Prostate gland (tissue), 2 donors: ENCODE measurements at regions not wholly inside any gene's neighbourhood (a gene's known extent, or its start where the extent isn't known, plus 50 kb on each side); places are given as distances from the start of the nearest gene placed in this dataset.

Experiments used
- DNase-seq: peaks from one replicate; pipeline ENCODE4 v3.0.0-alpha.2; 2019; ENCODE audit warnings: low spot score
- H3K27ac ChIP-seq, 2 donors: fragments of 200-600 bp; sonication (generic); 2 replicates each; pipeline ENCODE4 v1.5.1; 2017 to 2019
- H3K27me3 ChIP-seq: fragments of 200-600 bp; sonication (generic); replicated peaks from 2 replicates; pipeline ENCODE4 v1.5.1; 2019; ENCODE audit not compliant: insufficient read depth
- H3K36me3 ChIP-seq, 2 donors: fragments of 200-600 bp; sonication (generic); 1 replicate in 1 of 2; 2 replicates in 1 of 2; pipeline versions ENCODE4 v1.5.1 to v1.8.1; 2017 to 2019
- H3K4me1 ChIP-seq: fragments of 200-600 bp; sonication (generic); replicated peaks from 2 replicates; pipeline ENCODE4 v1.5.1; 2019
- H3K4me3 ChIP-seq, 2 donors: fragments of 200-600 bp; sonication (generic); 2 replicates each; pipeline ENCODE4 v1.5.1; 2017 to 2019
- H3K9me3 ChIP-seq: fragments of 200-600 bp; sonication (generic); 2 replicates; pipeline ENCODE4 v1.5.1; 2017
- POLR2A ChIP-seq: fragments of 450-650 bp; IDR thresholded peaks from one replicate; pipeline ENCODE4 v1.6.1; 2016; ENCODE audit warnings: antibody characterized with exemption, mild to moderate bottlenecking
- POLR2AphosphoS5 ChIP-seq: sonication (generic); formaldehyde crosslinking; IDR thresholded peaks from one replicate; pipeline ENCODE4 v1.6.1; 2017; ENCODE audit warnings: antibody characterized with exemption
- WGBS: methylation state at CpG from one replicate; pipeline ENCODE4 v1.1.5; 2018; 5-methylcytosine and 5-hydroxymethylcytosine counted together
- intact Hi-C: fragments of 100-400 bp; cut with DNase I; formaldehyde crosslinking; loops from one replicate; pipeline ENCODE4 v1.14.2; 2022
- TF ChIP-seq, protein P1 (sequence below), 4 experiments: fragments of 200-600 bp in 2 of 4; fragments of 450-650 bp in 2 of 4; sonication (generic) in 2 of 4; IDR thresholded peaks; 1 replicate in 3 of 4; 2 replicates in 1 of 4; pipeline ENCODE4 v1.5.1; 2016 to 2019; ENCODE audit warnings: antibody characterized with exemption in 4 of 4, mild to moderate bottlenecking in 2 of 4, moderate library complexity in 2 of 4

DNA sequence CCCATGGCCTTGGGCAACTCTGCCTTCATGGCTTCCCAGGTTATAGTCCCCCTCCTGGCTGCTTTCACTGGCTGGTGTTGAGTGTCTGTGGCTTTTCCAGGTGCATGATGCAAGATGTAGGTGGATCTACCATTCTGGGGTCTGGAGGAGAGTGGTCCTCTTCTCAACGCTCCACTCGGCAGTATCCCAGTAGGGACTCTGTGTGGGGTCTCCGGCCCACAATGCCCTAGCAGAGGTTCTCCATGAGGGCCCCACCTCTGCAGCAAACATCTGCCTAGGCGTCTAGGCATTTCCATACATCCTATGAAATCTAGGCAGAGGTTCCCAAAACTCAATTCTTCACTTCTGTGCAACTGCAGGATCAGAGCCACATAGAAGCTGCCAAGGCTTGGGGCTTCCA, 763.4 kb upstream of the EPHA5 start:
- H3K27me3 ChIP-seq, result no peaks in the 10 kb centered on the region
- intact Hi-C loops, result no loop called here
- TF ChIP-seq, protein P1, sequence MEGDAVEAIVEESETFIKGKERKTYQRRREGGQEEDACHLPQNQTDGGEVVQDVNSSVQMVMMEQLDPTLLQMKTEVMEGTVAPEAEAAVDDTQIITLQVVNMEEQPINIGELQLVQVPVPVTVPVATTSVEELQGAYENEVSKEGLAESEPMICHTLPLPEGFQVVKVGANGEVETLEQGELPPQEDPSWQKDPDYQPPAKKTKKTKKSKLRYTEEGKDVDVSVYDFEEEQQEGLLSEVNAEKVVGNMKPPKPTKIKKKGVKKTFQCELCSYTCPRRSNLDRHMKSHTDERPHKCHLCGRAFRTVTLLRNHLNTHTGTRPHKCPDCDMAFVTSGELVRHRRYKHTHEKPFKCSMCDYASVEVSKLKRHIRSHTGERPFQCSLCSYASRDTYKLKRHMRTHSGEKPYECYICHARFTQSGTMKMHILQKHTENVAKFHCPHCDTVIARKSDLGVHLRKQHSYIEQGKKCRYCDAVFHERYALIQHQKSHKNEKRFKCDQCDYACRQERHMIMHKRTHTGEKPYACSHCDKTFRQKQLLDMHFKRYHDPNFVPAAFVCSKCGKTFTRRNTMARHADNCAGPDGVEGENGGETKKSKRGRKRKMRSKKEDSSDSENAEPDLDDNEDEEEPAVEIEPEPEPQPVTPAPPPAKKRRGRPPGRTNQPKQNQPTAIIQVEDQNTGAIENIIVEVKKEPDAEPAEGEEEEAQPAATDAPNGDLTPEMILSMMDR (IDR thresholded peaks at IDR 0.05), result no peak
- TF ChIP-seq POLR2AphosphoS5 (no peak), POLR2A (no peak)
- H3K36me3 ChIP-seq, result no peaks in the 10 kb centered on the region
- H3K9me3 ChIP-seq, result no peaks in the 10 kb centered on the region
- no peak for DNase-seq
- H3K4me3 ChIP-seq, result no peak overlapping the region
- H3K27ac ChIP-seq, result no peak overlapping the region
- WGBS, result 92% methylated on average over 4 of the region's 4 CpGs
- no peaks in the 10 kb centered on the region for H3K4me1 ChIP-seq

DNA sequence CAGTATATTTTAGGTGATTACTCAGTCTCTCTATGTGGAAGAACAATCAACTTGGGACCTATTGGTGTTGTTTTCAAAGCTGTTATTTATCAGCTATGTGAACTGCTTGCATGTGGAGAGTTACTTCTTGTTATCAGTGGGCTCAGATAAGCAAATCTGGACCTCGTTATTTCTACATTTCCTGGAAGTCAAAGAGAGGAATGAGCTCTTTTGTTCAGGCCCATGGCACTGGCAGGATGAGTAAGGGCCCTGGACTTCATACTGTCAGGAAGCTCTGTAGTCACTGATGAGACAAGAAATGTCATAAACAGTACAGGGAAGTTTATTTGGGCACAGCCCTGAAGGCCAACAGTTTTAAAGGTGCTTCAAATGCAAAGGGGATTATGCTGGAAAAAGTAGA, 760.6 kb upstream of the EPHA5 start:
- 32% methylated on average over 1 of the region's 1 CpG for WGBS
- Histone ChIP-seq H3K9me3 (no peaks in the 10 kb centered on the region), H3K4me3 (no peak overlapping the region), H3K27ac (no peak overlapping the region), H3K4me1 (no peaks in the 10 kb centered on the region), H3K36me3 (no peaks in the 10 kb centered on the region), H3K27me3 (no peaks in the 10 kb centered on the region)
- intact Hi-C loops, result no loop called here
- TF ChIP-seq, protein P1 (IDR thresholded peaks at IDR 0.05), result no peak
- TF ChIP-seq POLR2A (no peak), POLR2AphosphoS5 (no peak)
- no peak for DNase-seq

DNA sequence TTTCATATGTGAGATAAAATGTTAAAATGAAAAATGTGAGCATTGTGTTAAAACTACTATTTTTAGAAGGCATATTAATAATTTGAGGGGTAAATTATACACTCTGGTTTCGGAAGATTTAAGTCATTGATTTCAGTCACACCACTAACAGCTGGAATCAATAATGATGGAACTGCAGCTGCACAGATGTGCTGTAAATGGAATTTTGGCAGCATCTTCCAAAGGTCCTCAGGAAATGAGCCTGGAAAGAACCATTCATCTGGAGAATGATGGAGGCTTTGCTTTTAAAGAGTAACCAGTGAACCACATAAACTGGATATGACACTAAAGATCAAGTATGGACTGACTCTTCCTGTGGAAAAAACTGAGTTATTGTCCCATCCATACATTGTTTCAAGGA, 759.0 kb upstream of the EPHA5 start:
- no peak for TF ChIP-seq POLR2A
- TF ChIP-seq, protein P1 (IDR thresholded peaks at IDR 0.05), result no peak
- TF ChIP-seq POLR2AphosphoS5, result no peak
- DNase-seq, result no peak
- no peaks in the 10 kb centered on the region for H3K36me3 ChIP-seq
- H3K4me3 ChIP-seq, result no peak overlapping the region
- H3K9me3 ChIP-seq, result no peaks in the 10 kb centered on the region
- intact Hi-C loops, result no loop called here
- 68% methylated on average over 1 of the region's 1 CpG for WGBS
- no peak overlapping the region for H3K27ac ChIP-seq
- no peaks in the 10 kb centered on the region for H3K27me3 ChIP-seq
- no peaks in the 10 kb centered on the region for H3K4me1 ChIP-seq

DNA sequence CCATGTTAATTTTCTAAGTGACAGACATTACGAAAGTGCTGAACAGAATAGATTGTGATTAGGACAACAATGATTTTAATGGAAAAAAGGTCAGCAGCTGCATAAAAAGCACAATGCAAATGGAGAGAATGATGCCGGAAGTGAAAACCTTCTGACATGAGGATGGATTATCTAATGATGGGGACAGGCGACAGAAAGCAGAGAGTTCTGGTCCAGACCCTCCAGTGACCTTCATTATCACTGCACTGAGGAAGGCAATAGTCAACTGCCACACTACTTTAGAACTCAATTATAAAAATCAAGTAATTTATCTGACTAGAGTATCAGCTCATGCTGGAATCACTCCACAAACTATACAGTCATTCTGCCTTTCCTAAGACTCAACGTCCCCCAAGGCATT, 746.1 kb upstream of the EPHA5 start:
- WGBS, result 76% methylated on average over 4 of the region's 4 CpGs
- Histone ChIP-seq H3K27me3 (no peaks in the 10 kb centered on the region), H3K4me1 (no peaks in the 10 kb centered on the region), H3K9me3 (no peaks in the 10 kb centered on the region), H3K27ac (no peak overlapping the region), H3K4me3 (no peak overlapping the region), H3K36me3 (no peaks in the 10 kb centered on the region)
- TF ChIP-seq, protein P1 (IDR thresholded peaks at IDR 0.05), result no peak
- TF ChIP-seq POLR2AphosphoS5, result no peak
- TF ChIP-seq POLR2A, result no peak
- no peak for DNase-seq
- intact Hi-C loops, result no loop called here

DNA sequence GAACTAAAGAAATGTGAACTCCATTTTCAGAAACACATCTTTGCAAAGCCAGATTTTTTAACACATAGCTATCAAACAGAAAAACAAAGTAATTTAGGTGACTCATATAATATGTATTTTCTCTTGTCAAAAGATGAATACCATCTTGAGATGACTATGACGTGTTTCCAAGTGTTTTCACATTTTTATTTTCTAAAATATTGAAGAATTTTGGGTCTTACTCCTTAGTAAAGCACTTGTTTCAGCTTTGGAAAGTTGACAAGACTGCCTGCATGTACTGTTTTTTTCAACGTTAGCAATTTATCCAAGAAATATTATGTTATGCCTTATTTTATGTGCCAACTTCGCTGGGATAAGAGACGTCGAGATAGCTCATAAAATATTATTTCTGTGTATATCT, 733.9 kb upstream of the EPHA5 start:
- no peaks in the 10 kb centered on the region for H3K36me3 ChIP-seq
- no peaks in the 10 kb centered on the region for H3K4me1 ChIP-seq
- no peaks in the 10 kb centered on the region for H3K27me3 ChIP-seq
- WGBS, result 63% methylated on average over 5 of the region's 5 CpGs
- no peak for DNase-seq
- TF ChIP-seq, protein P1 (IDR thresholded peaks at IDR 0.05), result no peak
- no peak for TF ChIP-seq POLR2AphosphoS5
- TF ChIP-seq POLR2A, result no peak
- H3K9me3 ChIP-seq, result no peaks in the 10 kb centered on the region
- no peak overlapping the region for H3K4me3 ChIP-seq
- no peak overlapping the region for H3K27ac ChIP-seq
- intact Hi-C loops, result no loop called here
